HG02759 (cell line): ENCODE measurements at regions not wholly inside any gene's neighbourhood (a gene's known extent, or its start where the extent isn't known, plus 50 kb on each side); places are given as distances from the start of the nearest gene placed in this dataset.

ENCODE experiments used
- ATAC-seq: cut with Tn5 transposase; IDR thresholded peaks from one replicate; pipeline ENCODE4 v1.9.1; 2021; ENCODE audit warnings: mild to moderate bottlenecking, moderate library complexity; ENCODE audit not compliant: unreplicated experiment

GRCh38 chr4:140316799-140317198 lies 56.6 kb upstream of the SCOC start:
- no peak for ATAC-seq

GRCh38 chr4:140315970-140316369 lies 57.5 kb upstream of the SCOC start:
- no peak for ATAC-seq

GRCh38 chr4:140315438-140315837 lies 58.0 kb upstream of the SCOC start:
- ATAC-seq = no peak

- ATAC-seq = no peak
Measured at GRCh38 chr4:140315019-140315418, 58.4 kb upstream of the SCOC start.

GRCh38 chr4:140312100-140312499 lies 61.3 kb upstream of the SCOC start:
- ATAC-seq = peak; percentile 50

- ATAC-seq = no peak
Measured at GRCh38 chr4:140311257-140311835, 62.1 kb upstream of the SCOC start.

GRCh38 chr4:140309124-140309870 lies 64.1 kb upstream of the SCOC start:
- no peak for ATAC-seq

- ATAC-seq = no peak
Measured at GRCh38 chr4:140308366-140309123, 64.9 kb upstream of the SCOC start.

GRCh38 chr4:140305053-140305452 lies 68.4 kb upstream of the SCOC start:
- no peak for ATAC-seq

GRCh38 chr4:140304346-140304745 lies 69.1 kb upstream of the SCOC start:
- no peak for ATAC-seq

GRCh38 chr4:140302151-140302859 lies 71.1 kb upstream of the SCOC start:
- ATAC-seq = no peak

GRCh38 chr4:140300271-140300970 lies 73.0 kb upstream of the SCOC start:
- no peak for ATAC-seq

- no peak for ATAC-seq
Measured at GRCh38 chr4:140298001-140298400, 75.4 kb upstream of the SCOC start.

GRCh38 chr4:140297221-140297570 lies 76.2 kb upstream of the SCOC start:
- ATAC-seq = no peak

GRCh38 chr4:140296335-140297220 lies 76.9 kb upstream of the SCOC start:
- no peak for ATAC-seq

- no peak for ATAC-seq
Measured at GRCh38 chr4:140293979-140294378, 79.5 kb upstream of the SCOC start.

- no peak for ATAC-seq
Measured at GRCh38 chr4:140291259-140291658, 82.2 kb upstream of the SCOC start.

- ATAC-seq = no peak
Measured at GRCh38 chr4:140289486-140289885, 84.0 kb upstream of the SCOC start.

GRCh38 chr4:140286456-140286855 lies 87.0 kb upstream of the SCOC start:
- no peak for ATAC-seq

GRCh38 chr4:140284456-140284855 lies 89.0 kb upstream of the SCOC start:
- no peak for ATAC-seq
